Upper lobe of left lung (tissue), 4 donors: ENCODE measurements at regions not wholly inside any gene's neighbourhood (a gene's known extent, or its start where the extent isn't known, plus 50 kb on each side); places are given as distances from the start of the nearest gene placed in this dataset.

Source experiments
- EP300 ChIP-seq, 4 donors: sonication (generic); formaldehyde crosslinking; IDR thresholded peaks; one replicate each; pipeline ENCODE4 v1.5.1; 2017; ENCODE audit warnings: antibody characterized with exemption in 4 of 4, control low read depth in 2 of 4
- POLR2A ChIP-seq, 4 donors: fragments of 450-650 bp; IDR thresholded peaks; one replicate each; pipeline ENCODE4 v1.5.1; 2016 to 2017; ENCODE audit warnings: antibody characterized with exemption in 4 of 4, mild to moderate bottlenecking in 2 of 4
- POLR2AphosphoS5 ChIP-seq, 2 donors: sonication (generic); formaldehyde crosslinking; IDR thresholded peaks; one replicate each; pipeline ENCODE4 v1.5.1; 2017; ENCODE audit warnings: antibody characterized with exemption in 2 of 2
- TF ChIP-seq, protein P1 (sequence below), 6 experiments: fragments of 450-650 bp in 4 of 6; fragments of 200-600 bp in 2 of 6; sonication (generic) in 2 of 6; IDR thresholded peaks; one replicate each; pipeline ENCODE4 v1.5.1; 2016 to 2019; ENCODE audit warnings: antibody characterized with exemption in 6 of 6

GRCh38 chr9:119487118-119487827 is 118.0 kb upstream of the BRINP1 start:
- TF ChIP-seq, protein P1, sequence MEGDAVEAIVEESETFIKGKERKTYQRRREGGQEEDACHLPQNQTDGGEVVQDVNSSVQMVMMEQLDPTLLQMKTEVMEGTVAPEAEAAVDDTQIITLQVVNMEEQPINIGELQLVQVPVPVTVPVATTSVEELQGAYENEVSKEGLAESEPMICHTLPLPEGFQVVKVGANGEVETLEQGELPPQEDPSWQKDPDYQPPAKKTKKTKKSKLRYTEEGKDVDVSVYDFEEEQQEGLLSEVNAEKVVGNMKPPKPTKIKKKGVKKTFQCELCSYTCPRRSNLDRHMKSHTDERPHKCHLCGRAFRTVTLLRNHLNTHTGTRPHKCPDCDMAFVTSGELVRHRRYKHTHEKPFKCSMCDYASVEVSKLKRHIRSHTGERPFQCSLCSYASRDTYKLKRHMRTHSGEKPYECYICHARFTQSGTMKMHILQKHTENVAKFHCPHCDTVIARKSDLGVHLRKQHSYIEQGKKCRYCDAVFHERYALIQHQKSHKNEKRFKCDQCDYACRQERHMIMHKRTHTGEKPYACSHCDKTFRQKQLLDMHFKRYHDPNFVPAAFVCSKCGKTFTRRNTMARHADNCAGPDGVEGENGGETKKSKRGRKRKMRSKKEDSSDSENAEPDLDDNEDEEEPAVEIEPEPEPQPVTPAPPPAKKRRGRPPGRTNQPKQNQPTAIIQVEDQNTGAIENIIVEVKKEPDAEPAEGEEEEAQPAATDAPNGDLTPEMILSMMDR (IDR thresholded peaks at IDR 0.05) = no peak
- TF ChIP-seq POLR2A (IDR thresholded peaks at IDR 0.05) = no peak
- no peak for TF ChIP-seq POLR2AphosphoS5 (IDR thresholded peaks at IDR 0.05)
- TF ChIP-seq EP300 (IDR thresholded peaks at IDR 0.05) = no peak
